Mucosa of gallbladder (tissue), 1 donor: ENCODE measurements at regions not wholly inside any gene's neighbourhood (a gene's known extent, or its start where the extent isn't known, plus 50 kb on each side); places are given as distances from the start of the nearest gene placed in this dataset.

Source experiments
- DNase-seq: peaks from one replicate; pipeline ENCODE4 v3.0.0-alpha.2; 2020; ENCODE audit warnings: low spot score
- donor health status: DM: no; HTN: no; CAD: no.

GRCh38 chr7:371119-371778, 81.3 kb downstream of the FOXL3 start:
- no peak for DNase-seq

GRCh38 chr7:371779-372545, 82.0 kb downstream of the FOXL3 start:
- DNase-seq: no peak

DNA sequence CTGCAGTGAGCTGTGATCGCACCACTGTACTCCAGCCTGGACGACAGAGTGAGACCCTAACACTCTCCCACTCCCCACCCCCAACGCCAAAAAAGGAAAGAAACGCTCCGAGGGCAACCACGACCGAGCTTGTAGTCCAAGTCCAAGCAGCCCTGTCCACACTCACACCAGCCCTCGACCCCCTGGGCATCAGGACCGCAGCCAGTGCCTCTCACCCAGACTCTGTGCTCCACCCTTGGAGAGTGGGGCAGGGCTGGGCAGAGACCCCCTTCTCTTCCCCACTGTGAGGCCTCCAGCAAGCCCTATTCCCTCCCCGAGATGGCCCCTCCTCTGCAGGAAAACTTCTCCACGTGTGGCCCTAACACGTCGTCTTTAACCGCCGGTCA, 82.6 kb downstream of the FOXL3 start:
- DNase-seq: no peak

DNA sequence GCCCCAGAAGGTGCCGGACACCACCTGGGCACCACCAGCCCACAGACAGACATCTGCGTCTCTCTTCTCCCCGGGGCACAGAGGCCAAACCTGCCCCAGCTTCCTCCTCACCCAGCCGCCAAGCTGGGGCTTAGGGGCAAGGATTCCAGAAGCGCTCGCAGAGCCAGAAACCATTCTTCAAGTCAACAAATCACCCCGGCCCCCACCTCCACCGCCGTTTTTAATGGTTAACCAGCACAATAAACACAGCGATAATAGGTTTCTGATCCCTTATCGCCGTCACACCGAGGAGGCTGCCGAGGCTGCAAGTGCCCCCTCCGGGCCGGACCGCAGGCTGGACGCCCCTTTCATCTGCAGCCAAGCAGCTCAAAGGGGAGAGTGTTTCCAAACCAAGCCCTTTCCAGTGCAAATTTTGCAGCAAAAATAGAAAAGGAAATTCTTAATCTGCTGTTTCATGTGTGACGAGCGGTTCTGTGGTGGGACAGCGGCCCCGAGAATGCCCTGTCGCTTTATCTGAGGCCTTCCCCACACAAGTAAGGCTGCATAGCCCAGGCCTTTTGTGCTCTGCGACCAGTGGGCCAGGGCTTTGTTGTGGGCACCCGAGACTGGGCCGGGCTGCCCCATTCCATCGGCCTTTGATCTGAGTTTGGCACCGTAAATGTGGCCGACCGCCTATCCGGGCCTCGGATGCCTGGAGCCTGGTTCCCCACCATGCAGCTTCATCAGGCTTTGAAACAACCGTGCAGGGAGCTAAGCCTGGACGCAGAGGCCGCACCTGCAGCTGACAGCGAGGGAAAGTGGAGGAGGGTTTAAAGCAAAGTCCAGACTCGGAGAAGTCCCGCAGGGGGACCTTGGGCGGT, 83.2 kb downstream of the FOXL3 start:
- peak; percentile 60 for DNase-seq

- DNase-seq: no peak
Measured at GRCh38 chr7:373818-374705, 84.1 kb downstream of the FOXL3 start.

GRCh38 chr7:374706-375311, 84.8 kb downstream of the FOXL3 start:
- no peak for DNase-seq

DNA sequence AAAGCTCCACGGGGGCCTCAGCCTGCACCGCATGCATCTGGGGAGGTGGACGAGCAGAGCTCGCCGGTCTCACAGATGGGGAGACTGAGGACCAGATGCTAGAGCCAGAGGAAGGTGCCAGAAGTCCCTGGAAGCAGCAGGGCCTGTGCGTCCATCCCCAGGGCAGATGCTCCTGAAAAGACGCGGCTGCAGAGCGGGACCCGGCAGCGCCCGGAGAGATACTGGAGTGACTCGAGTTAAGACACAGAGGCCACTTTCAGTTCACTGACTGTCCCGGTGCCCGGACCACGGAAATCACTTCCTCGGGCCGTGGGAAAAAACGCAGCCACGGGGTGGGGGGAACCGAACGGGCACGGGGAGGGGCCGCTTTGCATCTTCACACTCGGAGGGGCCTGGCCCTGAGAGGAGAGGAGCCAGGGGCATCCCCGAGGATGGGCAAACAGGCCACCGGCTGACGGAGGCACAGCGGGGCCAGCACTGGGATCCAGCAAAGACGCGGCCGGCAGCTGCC, 85.4 kb downstream of the FOXL3 start:
- DNase-seq: no peak

DNA sequence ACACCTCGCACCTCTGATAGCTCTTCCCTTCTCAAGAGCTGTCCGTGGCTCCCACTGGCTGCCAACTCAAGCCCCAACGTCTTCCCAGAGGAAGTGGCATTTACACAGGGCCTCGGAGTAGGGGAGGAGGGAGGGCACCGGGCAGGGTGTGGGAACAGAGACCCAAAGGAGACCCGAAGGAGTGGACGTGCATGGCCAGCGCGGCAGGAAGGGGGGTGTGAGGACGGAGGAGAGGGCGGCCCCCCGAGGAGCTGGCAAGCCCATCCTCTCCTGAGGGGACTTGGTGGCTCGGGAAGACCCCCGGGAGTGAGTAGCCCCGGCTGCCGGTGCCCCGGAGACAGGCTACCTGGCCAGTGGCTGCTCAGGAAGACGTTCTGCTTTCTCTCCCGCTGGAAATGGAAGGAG, 85.9 kb downstream of the FOXL3 start:
- DNase-seq: no peak

DNA sequence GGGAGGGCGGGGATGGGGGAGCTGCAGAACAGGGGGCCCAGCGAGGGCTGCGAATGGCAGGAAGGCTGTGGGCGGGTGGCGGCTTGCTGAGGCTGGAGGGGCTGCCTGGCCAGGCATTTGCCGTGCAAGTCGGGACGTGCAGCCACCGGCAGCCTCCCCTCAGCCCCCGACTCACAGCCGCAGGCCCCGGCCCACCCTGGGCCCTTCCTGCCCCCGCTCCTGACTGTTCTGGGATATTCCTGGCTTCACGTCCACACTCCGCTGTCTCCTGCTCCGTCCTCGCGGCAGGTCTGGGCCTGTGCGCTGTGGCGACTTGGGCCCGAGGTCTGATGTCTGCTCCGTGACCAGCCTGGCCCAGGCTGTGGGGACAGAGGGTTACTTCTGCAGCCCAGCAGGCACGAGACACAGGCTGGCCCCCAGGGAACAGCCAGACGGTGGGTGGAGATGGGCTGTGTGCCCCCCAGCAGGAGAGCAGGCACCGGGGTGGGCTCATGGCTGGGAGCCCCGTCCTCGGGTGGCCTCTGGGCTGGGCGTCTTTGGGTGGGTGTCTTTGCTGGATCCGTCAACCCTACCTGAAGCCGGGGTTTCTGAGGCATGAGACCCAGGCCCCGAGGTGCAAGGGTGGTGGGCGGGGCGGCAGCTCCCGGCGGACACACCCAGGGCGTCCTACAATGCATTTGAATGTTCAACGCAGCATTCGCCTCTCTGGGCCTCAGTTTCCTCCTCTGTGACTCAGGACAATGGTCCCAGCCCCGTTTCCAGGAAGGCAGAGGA, 86.5 kb downstream of the FOXL3 start:
- DNase-seq: no peak

- no peak for DNase-seq
Measured at GRCh38 chr7:377080-378040, 87.4 kb downstream of the FOXL3 start.

- DNase-seq: no peak
Measured at GRCh38 chr7:378041-378420, 88.1 kb downstream of the FOXL3 start.

DNA sequence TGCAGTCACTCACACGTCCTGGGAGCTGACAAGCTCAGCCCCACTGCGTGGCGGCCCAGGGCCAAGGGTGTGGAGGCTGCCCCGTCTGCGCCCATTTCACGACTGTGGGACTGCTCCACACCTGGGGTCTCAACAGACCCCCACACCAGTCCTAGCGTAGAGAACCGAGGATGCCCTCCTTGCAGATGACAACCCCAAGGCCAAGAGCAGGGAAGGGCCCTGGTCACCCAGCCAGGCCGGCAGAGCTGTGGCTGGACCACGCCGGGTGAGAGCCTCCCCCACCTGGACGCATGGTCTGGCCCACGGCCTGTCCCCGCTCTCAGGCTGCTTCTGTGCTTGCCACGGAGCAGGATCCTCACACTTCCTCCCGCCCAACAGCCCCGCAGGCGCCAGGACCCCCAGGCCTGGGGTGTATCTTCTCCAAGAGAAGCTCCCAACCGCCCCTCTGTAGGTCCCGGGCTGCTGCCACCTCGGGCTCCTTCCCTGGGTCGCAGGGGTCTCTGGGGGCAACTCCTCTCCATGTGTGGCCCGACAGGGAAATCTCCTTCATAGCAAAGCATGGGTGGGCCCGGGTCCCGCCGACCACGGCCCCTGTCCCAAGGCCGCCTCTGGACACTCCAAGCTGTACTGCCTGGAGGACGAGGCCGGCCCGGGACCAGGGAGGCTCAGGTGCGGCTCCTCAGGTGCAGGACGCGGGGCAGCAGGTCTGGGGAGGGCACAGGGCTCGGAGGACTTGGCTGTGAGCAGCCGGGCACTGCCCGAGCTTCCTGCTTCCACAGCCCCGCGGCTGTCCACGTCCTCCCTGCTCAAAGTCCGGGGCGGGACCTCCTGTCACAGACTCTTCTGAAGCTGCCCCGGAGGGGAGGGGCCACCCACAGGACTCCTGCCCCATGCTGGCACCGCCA, 88.8 kb downstream of the FOXL3 start:
- no peak for DNase-seq

DNA sequence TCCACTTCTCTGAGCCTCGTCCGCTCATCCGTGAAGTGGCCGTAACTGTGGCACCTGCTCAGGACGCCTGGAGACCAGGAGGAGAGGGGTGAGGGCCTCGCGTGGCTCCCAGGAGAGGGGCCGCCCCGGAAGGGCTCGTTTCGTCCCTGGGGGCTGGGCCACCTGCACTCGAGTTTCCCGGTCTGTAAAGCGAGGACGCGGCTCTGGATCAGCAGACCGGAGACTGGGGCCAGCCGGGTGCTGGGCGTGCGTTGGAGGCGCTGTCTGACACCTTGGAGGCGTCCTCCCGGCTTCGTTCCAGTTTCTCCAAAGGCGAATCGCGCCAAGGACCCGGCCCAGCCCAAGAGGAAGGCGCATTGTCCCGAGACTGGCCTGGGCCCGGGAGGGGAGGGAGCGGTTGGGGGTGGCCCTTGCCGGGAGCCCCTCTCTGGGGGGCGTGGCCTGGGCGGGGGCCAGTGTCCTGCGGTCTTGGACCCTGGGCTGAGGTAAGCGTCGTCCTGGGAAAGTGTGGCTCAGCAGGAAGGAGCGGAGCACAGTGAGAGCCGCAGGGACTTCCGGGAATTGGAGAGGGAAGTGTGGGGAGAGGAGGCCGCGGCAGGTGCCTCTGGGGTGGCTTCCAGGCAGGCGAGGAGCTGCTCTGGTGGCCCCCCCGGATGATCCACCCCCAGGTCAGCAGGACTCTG, 89.6 kb downstream of the FOXL3 start:
- DNase-seq: no peak

DNA sequence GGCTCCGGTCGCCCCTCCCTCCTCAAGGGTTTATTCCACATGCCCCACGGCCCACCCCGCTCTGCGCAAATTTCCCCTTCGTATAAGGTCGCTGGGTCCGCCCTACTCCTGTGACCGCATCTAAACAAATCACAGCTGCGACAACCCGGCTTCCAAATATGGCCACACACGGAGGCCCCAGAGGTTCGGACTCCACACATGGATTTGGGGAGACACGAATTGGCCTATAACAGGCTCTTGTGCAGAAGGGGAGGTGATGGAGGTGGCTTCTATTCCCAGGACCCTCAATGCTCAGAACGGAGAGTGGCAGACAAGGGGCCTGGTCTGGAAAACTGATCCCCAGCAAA, 90.1 kb downstream of the FOXL3 start:
- no peak for DNase-seq

DNA sequence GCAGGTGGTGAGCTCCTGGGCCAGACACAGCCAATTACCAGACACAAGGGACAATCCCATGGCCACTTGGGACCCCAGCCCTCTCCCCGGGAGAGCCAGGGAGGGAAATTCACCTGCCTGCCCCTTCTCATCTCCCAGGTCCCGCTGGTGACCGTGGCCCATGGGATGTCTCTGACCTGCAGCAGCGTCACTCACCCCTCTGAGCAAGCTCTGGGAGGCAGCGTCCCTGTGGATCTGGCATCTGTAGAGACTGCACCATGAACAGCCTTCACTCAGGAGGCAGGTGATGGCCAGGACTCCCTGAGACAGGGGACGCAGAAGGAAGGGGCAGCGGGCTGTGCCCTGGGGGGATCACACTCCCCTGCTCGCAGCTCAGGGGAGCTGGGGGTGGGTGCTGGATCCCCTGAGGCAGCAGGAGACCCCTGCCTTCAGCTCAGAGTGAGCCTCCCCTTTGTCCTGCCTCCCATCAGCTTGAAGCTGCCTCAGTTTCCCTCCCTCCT, 90.8 kb downstream of the FOXL3 start:
- DNase-seq: no peak

DNA sequence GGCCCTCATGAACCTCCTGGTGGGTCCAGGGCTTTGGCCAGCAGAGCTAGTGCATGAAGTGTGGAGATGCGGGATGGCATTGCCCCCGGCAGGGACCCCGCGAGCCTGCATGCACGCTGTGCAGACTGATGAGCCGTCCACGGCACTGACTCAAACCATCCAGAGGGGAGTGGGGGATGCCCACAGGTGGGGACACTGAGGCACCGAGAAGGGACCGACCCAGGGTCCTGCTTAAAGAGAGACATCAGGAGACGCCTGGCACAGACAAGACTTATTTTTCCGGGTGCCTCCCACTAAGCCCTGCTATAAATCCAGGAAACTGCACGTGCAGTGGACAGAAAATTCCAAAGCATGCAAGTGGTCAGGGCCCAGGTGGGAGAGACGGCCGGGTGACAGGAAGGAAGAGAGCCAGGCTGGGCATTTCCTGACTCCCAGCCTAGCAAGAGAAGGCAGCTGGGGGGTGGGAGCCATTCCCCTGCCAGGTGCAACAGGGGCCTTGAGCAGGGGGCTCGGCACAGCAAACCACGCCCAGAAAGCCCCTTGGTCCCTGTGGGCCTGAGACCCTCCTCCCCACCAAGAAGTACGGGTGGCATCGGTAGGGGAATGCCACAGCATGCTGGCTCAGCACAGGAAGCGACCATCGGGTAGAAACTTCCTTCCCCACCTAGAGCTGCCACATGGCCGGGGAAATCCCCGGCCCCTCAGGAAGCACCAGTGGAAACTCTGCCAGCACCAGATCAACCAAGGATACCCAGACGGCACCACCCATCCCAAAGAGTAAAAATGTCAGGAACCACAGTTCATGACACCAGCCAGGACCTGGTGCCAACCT, 91.5 kb downstream of the FOXL3 start:
- no peak for DNase-seq
